Endothelial cell (in vitro differentiated cells): ENCODE measurements at regions not wholly inside any gene's neighbourhood (a gene's known extent, or its start where the extent isn't known, plus 50 kb on each side); places are given as distances from the start of the nearest gene placed in this dataset.
"Not testable (repeated sequence)": the region's sequence is repeated elsewhere in the genome, so short reads cannot be mapped to it uniquely, and the experiment has no call there.

Experiments
- DNase-seq: peaks from one replicate; pipeline ENCODE4 v3.0.0; 2021; ENCODE audit warnings: low spot score
- H3K27ac Mint-ChIP-seq: one replicate; pipeline ENCODE4 v1.8.0; 2021; ENCODE audit warnings: mixed read lengths, inconsistent platforms; ENCODE audit not compliant: unreplicated experiment
- H3K27me3 Mint-ChIP-seq: one replicate; pipeline ENCODE4 v1.8.0; 2021; ENCODE audit warnings: mild to moderate bottlenecking, moderate library complexity, mixed read lengths, inconsistent platforms; ENCODE audit not compliant: unreplicated experiment
- H3K36me3 Mint-ChIP-seq: one replicate; pipeline ENCODE4 v1.8.0; 2021; ENCODE audit warnings: mild to moderate bottlenecking, low read depth, mixed read lengths, inconsistent platforms; ENCODE audit not compliant: unreplicated experiment
- H3K4me1 Mint-ChIP-seq: one replicate; pipeline ENCODE4 v1.8.0; 2021; ENCODE audit warnings: mild to moderate bottlenecking, mixed read lengths, inconsistent platforms; ENCODE audit not compliant: unreplicated experiment
- H3K4me3 Mint-ChIP-seq: one replicate; pipeline ENCODE4 v1.8.0; 2021; ENCODE audit warnings: mild to moderate bottlenecking, mixed read lengths, inconsistent platforms; ENCODE audit not compliant: unreplicated experiment
- H3K9me3 Mint-ChIP-seq: one replicate; pipeline ENCODE4 v1.8.0; 2021; ENCODE audit warnings: mixed read lengths, inconsistent platforms; ENCODE audit not compliant: unreplicated experiment
- TF ChIP-seq, protein P1 (sequence below): fragments of 200-600 bp; sonication (generic); IDR thresholded peaks from one replicate; pipeline ENCODE4 v1.5.0; 2021; ENCODE audit warnings: antibody characterized with exemption; ENCODE audit not compliant: unreplicated experiment

- Mint-ChIP-seq H3K27ac (no peak overlapping the region), H3K9me3 (no peaks in the 10 kb centered on the region), H3K36me3 (no peaks in the 10 kb centered on the region), H3K27me3 (no peaks in the 10 kb centered on the region), H3K4me3 (no peak overlapping the region), H3K4me1 (no peaks in the 10 kb centered on the region)
- no peak for DNase-seq
- TF ChIP-seq, protein P1, sequence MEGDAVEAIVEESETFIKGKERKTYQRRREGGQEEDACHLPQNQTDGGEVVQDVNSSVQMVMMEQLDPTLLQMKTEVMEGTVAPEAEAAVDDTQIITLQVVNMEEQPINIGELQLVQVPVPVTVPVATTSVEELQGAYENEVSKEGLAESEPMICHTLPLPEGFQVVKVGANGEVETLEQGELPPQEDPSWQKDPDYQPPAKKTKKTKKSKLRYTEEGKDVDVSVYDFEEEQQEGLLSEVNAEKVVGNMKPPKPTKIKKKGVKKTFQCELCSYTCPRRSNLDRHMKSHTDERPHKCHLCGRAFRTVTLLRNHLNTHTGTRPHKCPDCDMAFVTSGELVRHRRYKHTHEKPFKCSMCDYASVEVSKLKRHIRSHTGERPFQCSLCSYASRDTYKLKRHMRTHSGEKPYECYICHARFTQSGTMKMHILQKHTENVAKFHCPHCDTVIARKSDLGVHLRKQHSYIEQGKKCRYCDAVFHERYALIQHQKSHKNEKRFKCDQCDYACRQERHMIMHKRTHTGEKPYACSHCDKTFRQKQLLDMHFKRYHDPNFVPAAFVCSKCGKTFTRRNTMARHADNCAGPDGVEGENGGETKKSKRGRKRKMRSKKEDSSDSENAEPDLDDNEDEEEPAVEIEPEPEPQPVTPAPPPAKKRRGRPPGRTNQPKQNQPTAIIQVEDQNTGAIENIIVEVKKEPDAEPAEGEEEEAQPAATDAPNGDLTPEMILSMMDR: no peak
Observed at GRCh38 chr2:198863655-198864054, 594.1 kb downstream of the SATB2 start.

DNA sequence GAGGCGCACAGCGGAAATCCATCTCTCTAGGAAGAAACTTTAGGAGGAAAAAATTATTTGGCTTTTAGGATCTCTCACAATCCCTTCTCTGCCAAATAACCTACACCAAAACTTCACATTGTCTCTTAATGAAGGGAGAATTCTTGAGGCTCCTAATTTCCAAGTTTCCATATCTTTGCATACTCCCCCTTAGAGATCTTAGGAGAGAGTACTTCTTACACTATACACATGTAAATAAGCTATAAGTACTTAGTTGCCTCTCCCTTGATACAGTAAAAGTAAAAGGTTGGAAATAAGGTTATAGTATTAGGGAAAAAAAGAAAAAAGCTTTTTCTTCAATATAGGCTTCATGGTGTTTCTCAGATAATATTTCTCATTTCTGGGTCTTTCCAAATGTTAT, 596.7 kb downstream of the SATB2 start:
- Mint-ChIP-seq H3K27ac (no peak overlapping the region), H3K27me3 (no peaks in the 10 kb centered on the region), H3K4me1 (no peaks in the 10 kb centered on the region), H3K36me3 (no peaks in the 10 kb centered on the region), H3K9me3 (no peaks in the 10 kb centered on the region), H3K4me3 (no peak overlapping the region)
- DNase-seq: no peak
- TF ChIP-seq, protein P1: no peak

GRCh38 chr2:198857246-198857645, 600.5 kb downstream of the SATB2 start:
- Mint-ChIP-seq H3K27ac (no peak overlapping the region), H3K4me3 (no peak overlapping the region), H3K4me1 (no peaks in the 10 kb centered on the region), H3K36me3 (no peaks in the 10 kb centered on the region), H3K9me3 (no peaks in the 10 kb centered on the region), H3K27me3 (no peaks in the 10 kb centered on the region)
- TF ChIP-seq, protein P1: no peak
- DNase-seq: no peak

- H3K27me3 Mint-ChIP-seq, H3K4me1 Mint-ChIP-seq, H3K27ac Mint-ChIP-seq, DNase-seq, H3K4me3 Mint-ChIP-seq, H3K9me3 Mint-ChIP-seq, H3K36me3 Mint-ChIP-seq: not testable (repeated sequence)
Observed at GRCh38 chr2:198855746-198856145, 602.0 kb downstream of the SATB2 start.

DNA sequence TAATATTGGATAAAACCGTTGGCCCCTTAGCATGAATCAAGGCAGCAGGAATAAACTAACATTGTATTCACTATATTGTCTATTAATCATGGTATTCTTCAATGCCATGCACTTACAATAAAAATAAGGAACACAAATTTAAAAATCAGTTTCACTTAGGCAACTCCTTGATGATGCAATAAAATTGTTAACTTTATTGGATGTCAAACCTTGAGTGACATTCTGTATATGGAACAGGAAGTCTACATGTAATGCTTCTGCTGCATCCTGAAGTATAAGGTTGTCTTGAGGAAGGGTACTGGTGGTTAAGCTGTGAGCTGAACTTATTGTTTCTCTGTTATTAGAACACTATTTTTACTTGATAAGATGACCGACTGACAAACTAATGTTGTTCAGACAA, 605.5 kb downstream of the SATB2 start:
- DNase-seq: no peak
- Mint-ChIP-seq H3K9me3 (no peaks in the 10 kb centered on the region), H3K27ac (no peak overlapping the region), H3K36me3 (no peaks in the 10 kb centered on the region), H3K4me1 (no peaks in the 10 kb centered on the region), H3K4me3 (no peak overlapping the region), H3K27me3 (no peaks in the 10 kb centered on the region)
- TF ChIP-seq, protein P1: no peak

- no peak overlapping the region for H3K4me3 Mint-ChIP-seq
- H3K27me3 Mint-ChIP-seq: no peaks in the 10 kb centered on the region
- H3K4me1 Mint-ChIP-seq: peaks cover 7% of the 10 kb centered on the region
- no peak for DNase-seq
- TF ChIP-seq, protein P1: no peak
- no peaks in the 10 kb centered on the region for H3K9me3 Mint-ChIP-seq
- no peak overlapping the region for H3K27ac Mint-ChIP-seq
- H3K36me3 Mint-ChIP-seq: no peaks in the 10 kb centered on the region
Observed at GRCh38 chr2:198825534-198825933, 632.2 kb downstream of the SATB2 start.
